Smooth muscle cell (in vitro differentiated cells): ENCODE measurements at regions not wholly inside any gene's neighbourhood (a gene's known extent, or its start where the extent isn't known, plus 50 kb on each side); places are given as distances from the start of the nearest gene placed in this dataset.

Experiments used
- DNase-seq: peaks from one replicate; lab custom pipeline; 2025; ENCODE audit not compliant: unreplicated experiment; lab: John Stamatoyannopoulos, UW
- H2AFZ ChIP-seq: fragments of 200-600 bp; sonication (generic); 2 replicates; pipeline ENCODE4 v1.6.0; 2016; ENCODE audit warnings: antibody characterized with exemption, low read depth, mild to moderate bottlenecking
- H3F3A ChIP-seq: fragments of 200-600 bp; sonication (generic); 2 replicates; pipeline ENCODE4 v1.6.0; 2017; ENCODE audit warnings: antibody characterized with exemption, low read depth
- H3K27ac ChIP-seq: fragments of 200-600 bp; sonication (generic); 2 replicates; pipeline ENCODE4 v1.5.1; 2016; ENCODE audit warnings: low read depth, mild to moderate bottlenecking
- H3K27me3 ChIP-seq: fragments of 200-600 bp; sonication (generic); 2 replicates; pipeline ENCODE4 v1.6.1; 2016; ENCODE audit warnings: low read depth, mild to moderate bottlenecking
- H3K36me3 ChIP-seq: fragments of 200-600 bp; sonication (generic); 2 replicates; pipeline ENCODE4 v1.5.1; 2016; ENCODE audit warnings: low read depth
- H3K4me1 ChIP-seq: fragments of 200-600 bp; sonication (generic); 2 replicates; pipeline ENCODE4 v1.5.1; 2016; ENCODE audit warnings: low read depth
- H3K4me2 ChIP-seq: fragments of 200-600 bp; sonication (generic); 2 replicates; pipeline ENCODE4 v1.6.0; 2016; ENCODE audit warnings: mild to moderate bottlenecking
- H3K4me3 ChIP-seq: fragments of 200-600 bp; sonication (generic); 2 replicates; pipeline ENCODE4 v1.5.1; 2016; ENCODE audit warnings: mild to moderate bottlenecking
- H3K79me2 ChIP-seq: fragments of 200-600 bp; sonication (generic); 2 replicates; pipeline ENCODE4 v1.6.0; 2016; ENCODE audit warnings: low read depth, mild to moderate bottlenecking
- H3K9ac ChIP-seq: fragments of 200-600 bp; sonication (generic); 2 replicates; pipeline ENCODE4 v1.6.0; 2016; ENCODE audit warnings: low read depth
- H3K9me3 ChIP-seq: fragments of 200-600 bp; sonication (generic); replicated peaks from 2 replicates; pipeline ENCODE4 v1.5.1; 2016; ENCODE audit warnings: low read depth
- H4K20me1 ChIP-seq: fragments of 200-600 bp; sonication (generic); 2 replicates; pipeline ENCODE4 v1.6.0; 2016; ENCODE audit warnings: low read depth
- CTCF ChIP-seq: fragments of 200-600 bp; sonication (generic); IDR thresholded peaks from 2 replicates; pipeline ENCODE4 v1.5.1; 2017; ENCODE audit warnings: borderline replicate concordance, mild to moderate bottlenecking, antibody characterized with exemption; ENCODE audit not compliant: insufficient read depth, poor library complexity, severe bottlenecking
- WGBS: methylation state at CpG from one replicate; pipeline ENCODE4 v1.1.7; 2016; ENCODE audit warnings: low lambda C conversion rate; 5-methylcytosine and 5-hydroxymethylcytosine counted together

GRCh38 chr2:128607911-128608506, 289.3 kb upstream of the HS6ST1 start:
- Histone ChIP-seq H3K36me3 (no peaks in the 10 kb centered on the region), H3K4me3 (no peak overlapping the region)

GRCh38 chr2:128608921-128609880, 290.5 kb upstream of the HS6ST1 start:
- Histone ChIP-seq H2AFZ (no peak overlapping the region), H3K4me3 (no peak overlapping the region), H3K9me3 (no peaks in the 10 kb centered on the region), H3K79me2 (no peaks in the 10 kb centered on the region), H3K9ac (no peak overlapping the region), H3K4me1 (no peaks in the 10 kb centered on the region), H3K36me3 (no peaks in the 10 kb centered on the region), H3K27ac (no peak overlapping the region), H3K4me2 (no peak overlapping the region), H4K20me1 (no peaks in the 10 kb centered on the region), H3K27me3 (no peaks in the 10 kb centered on the region), H3F3A (no peaks in the 10 kb centered on the region)
- 97% methylated on average over 18 of the region's 18 CpGs for WGBS
- TF ChIP-seq CTCF = no peak
- no peak for DNase-seq

More at GRCh38 chr2:128607911-128608506, 289.3 kb upstream of the HS6ST1 start:
- DNase-seq = no peak
- no peaks in the 10 kb centered on the region for H3F3A ChIP-seq
- H3K27me3 ChIP-seq = no peaks in the 10 kb centered on the region
- H3K27ac ChIP-seq = no peak overlapping the region
- no peaks in the 10 kb centered on the region for H3K4me1 ChIP-seq
- H3K79me2 ChIP-seq = no peaks in the 10 kb centered on the region
- H2AFZ ChIP-seq = no peak overlapping the region
- 85% methylated on average over 23 of the region's 23 CpGs for WGBS
- H3K9me3 ChIP-seq = no peaks in the 10 kb centered on the region
- no peak for TF ChIP-seq CTCF
- H3K9ac ChIP-seq = no peak overlapping the region
- no peaks in the 10 kb centered on the region for H4K20me1 ChIP-seq
- no peak overlapping the region for H3K4me2 ChIP-seq

GRCh38 chr2:128610496-128610895, 291.8 kb upstream of the HS6ST1 start:
- H3F3A ChIP-seq = no peaks in the 10 kb centered on the region
- TF ChIP-seq CTCF = no peak
- H3K4me2 ChIP-seq = no peak overlapping the region
- no peaks in the 10 kb centered on the region for H4K20me1 ChIP-seq
- H3K4me3 ChIP-seq = no peak overlapping the region
- no peaks in the 10 kb centered on the region for H3K4me1 ChIP-seq
- no peak for DNase-seq
- no peaks in the 10 kb centered on the region for H3K27me3 ChIP-seq
- H3K27ac ChIP-seq = no peak overlapping the region
- H3K36me3 ChIP-seq = no peaks in the 10 kb centered on the region
- no peaks in the 10 kb centered on the region for H3K9me3 ChIP-seq
- no peaks in the 10 kb centered on the region for H3K79me2 ChIP-seq
- no peak overlapping the region for H2AFZ ChIP-seq
- H3K9ac ChIP-seq = no peak overlapping the region
- WGBS = 88% methylated on average over 9 of the region's 9 CpGs
